ENCODE measurements at regions not wholly inside any gene's neighbourhood (a gene's known extent, or its start where the extent isn't known, plus 50 kb on each side); places are given as distances from the start of the nearest gene placed in this dataset.

DNA sequence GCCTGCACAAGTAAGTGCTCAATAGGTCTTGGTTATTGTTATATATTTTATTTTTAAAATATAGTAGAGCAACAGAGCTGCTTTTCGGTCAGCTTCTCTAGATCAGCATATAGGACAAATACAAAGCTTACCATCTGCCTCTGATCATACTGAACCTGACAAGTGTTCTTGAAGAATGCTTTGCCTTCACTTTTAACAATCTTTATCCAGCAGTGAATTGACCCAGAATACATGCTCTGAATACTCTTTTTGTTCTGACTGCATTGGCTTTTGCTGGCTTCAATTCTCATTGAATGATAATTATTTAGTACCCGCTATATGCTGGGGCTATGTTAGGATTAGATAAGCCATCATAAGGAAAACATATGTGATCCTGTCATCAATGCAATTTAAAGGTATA, 137.8 kb downstream of the DHRS2 start:
- WGBS, 2 donors: 52 to 62% methylated on average over 2 of the region's 2 CpGs
- Histone ChIP-seq H3K27me3 (no peaks in the 10 kb centered on the region), H3K4me1 (no peaks in the 10 kb centered on the region), H3K27ac (no peak overlapping the region), H3K4me3 (no peak overlapping the region), H3K9me3 (no peaks in the 10 kb centered on the region), H3K36me3 (no peaks in the 10 kb centered on the region)
- DNase-seq (ENCODE audit: low spot score in 2 of 2): no peak
- no peak for TF ChIP-seq POLR2A (IDR thresholded peaks at IDR 0.05)
- TF ChIP-seq EP300 (IDR thresholded peaks at IDR 0.05): no peak
- TF ChIP-seq CTCF (IDR thresholded peaks at IDR 0.05): no peak

- WGBS, 2 donors: 62 to 63% methylated on average over 4 of the region's 4 CpGs
- Histone ChIP-seq H3K27ac (no peak overlapping the region), H3K9me3 (no peaks in the 10 kb centered on the region), H3K27me3 (no peaks in the 10 kb centered on the region), H3K4me1 (no peaks in the 10 kb centered on the region), H3K36me3 (no peaks in the 10 kb centered on the region), H3K4me3 (no peak overlapping the region)
- TF ChIP-seq EP300 (IDR thresholded peaks at IDR 0.05) (no peak), POLR2A (IDR thresholded peaks at IDR 0.05) (no peak), CTCF (IDR thresholded peaks at IDR 0.05) (no peak)
- DNase-seq (ENCODE audit: low spot score in 2 of 2): no peak
Observed at GRCh38 chr14:23776296-23776695, 140.1 kb downstream of the DHRS2 start.

DNA sequence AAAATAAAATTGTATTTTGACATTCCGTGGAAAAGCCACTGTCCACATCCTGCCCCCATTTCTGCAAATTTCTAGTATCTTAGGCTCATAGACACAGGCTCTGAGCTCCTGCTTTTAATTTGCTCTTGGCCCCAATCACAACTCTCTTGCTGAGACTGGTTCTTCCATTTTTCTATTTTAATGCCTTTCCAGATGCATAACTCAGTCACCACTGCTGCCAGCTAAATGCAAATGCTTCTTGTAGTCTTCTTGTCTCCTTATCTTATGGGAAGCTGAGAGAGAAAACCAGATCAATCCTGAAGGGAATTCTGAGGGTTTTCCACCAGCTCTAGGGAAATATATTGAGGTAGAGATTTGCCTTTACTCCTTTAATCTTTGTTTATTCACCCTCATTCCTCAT, 149.0 kb downstream of the DHRS2 start:
- no peaks in the 10 kb centered on the region for H3K9me3 ChIP-seq
- H3K4me1 ChIP-seq: no peaks in the 10 kb centered on the region
- no peaks in the 10 kb centered on the region for H3K27me3 ChIP-seq
- no peak overlapping the region for H3K4me3 ChIP-seq
- H3K27ac ChIP-seq: no peak overlapping the region
- H3K36me3 ChIP-seq: no peaks in the 10 kb centered on the region
- TF ChIP-seq EP300 (IDR thresholded peaks at IDR 0.05) (no peak), CTCF (IDR thresholded peaks at IDR 0.05) (no peak), POLR2A (IDR thresholded peaks at IDR 0.05) (no peak)
- DNase-seq (ENCODE audit: low spot score in 2 of 2): no peak
- WGBS, 2 donors: 91 to 100% methylated on average over 1 of the region's 1 CpG

DNA sequence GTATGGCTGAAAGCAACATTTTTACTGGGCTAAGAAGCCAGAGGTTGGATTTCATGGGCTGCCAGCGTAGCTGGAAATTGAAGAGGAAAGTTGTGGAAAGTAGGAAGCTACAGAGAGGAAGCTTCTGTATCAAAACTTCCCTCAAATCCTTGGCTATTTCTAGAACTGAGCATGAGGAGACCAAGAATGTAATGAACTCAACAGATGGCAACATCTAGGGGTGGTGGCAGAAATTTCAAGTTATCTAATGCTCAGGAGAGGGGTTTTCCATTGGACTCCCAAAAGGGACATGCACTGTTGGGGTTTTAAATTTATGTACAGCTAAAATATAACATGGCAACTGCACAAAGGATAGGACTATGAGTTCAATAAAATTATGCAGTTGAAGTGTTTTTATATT, 151.3 kb downstream of the DHRS2 start:
- WGBS, 2 donors: 44 to 54% methylated on average over 1 of the region's 1 CpG
- TF ChIP-seq EP300 (IDR thresholded peaks at IDR 0.05) (no peak), POLR2A (IDR thresholded peaks at IDR 0.05) (no peak), CTCF (IDR thresholded peaks at IDR 0.05) (no peak)
- no peak overlapping the region for H3K27ac ChIP-seq
- H3K4me1 ChIP-seq: no peaks in the 10 kb centered on the region
- no peaks in the 10 kb centered on the region for H3K36me3 ChIP-seq
- no peak for DNase-seq (ENCODE audit: low spot score in 2 of 2)
- H3K9me3 ChIP-seq: no peaks in the 10 kb centered on the region
- H3K4me3 ChIP-seq: no peak overlapping the region
- no peaks in the 10 kb centered on the region for H3K27me3 ChIP-seq

DNA sequence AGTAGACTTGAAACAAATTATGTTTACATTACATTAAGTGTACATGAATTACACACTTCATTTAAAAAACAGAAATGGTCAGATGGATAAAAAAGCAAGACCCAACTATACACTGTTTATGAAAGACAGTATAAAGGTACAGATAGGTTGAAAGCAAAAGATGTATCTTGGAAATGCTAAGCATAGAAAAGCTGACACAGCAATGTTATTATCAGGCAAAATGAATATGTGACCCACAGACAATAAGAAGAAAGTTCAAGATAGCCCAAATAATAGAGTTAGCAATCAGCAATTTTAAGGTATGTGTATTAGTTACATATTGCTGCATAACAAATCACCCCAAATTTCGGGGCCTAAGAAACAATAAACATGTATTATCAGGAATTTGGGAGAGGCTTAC, 153.5 kb downstream of the DHRS2 start:
- Histone ChIP-seq H3K4me1 (no peaks in the 10 kb centered on the region), H3K9me3 (no peaks in the 10 kb centered on the region), H3K36me3 (no peaks in the 10 kb centered on the region), H3K27me3 (no peaks in the 10 kb centered on the region), H3K27ac (no peak overlapping the region), H3K4me3 (no peak overlapping the region)
- 86 to 97% methylated on average over 1 of the region's 1 CpG for WGBS, 2 donors
- TF ChIP-seq CTCF (IDR thresholded peaks at IDR 0.05): no peak
- no peak for TF ChIP-seq EP300 (IDR thresholded peaks at IDR 0.05)
- TF ChIP-seq POLR2A (IDR thresholded peaks at IDR 0.05): no peak
- DNase-seq (ENCODE audit: low spot score in 2 of 2): no peak
